Kidney (tissue), 13 donors: ENCODE measurements at regions not wholly inside any gene's neighbourhood (a gene's known extent, or its start where the extent isn't known, plus 50 kb on each side); places are given as distances from the start of the nearest gene placed in this dataset.

Source experiments
- DNase-seq, 5 donors: peaks; one replicate each; pipeline ENCODE4 v3.0.0-alpha.2; 2013 to 2020
- FAIRE-seq: peaks from 2 replicates; lab custom pipeline; 2012; peaks lifted over from hg19 to GRCh38; lab: Jason Lieb, UNC
- H3K27ac ChIP-seq, 2 donors: one replicate each; pipeline ENCODE4 v1.7.0; 2013; ENCODE audit warnings: low read depth in 2 of 2, low read length in 2 of 2, inconsistent platforms in 1 of 2
- H3K27me3 ChIP-seq: one replicate; pipeline ENCODE4 v1.7.1; 2013; ENCODE audit warnings: low read length, inconsistent platforms; ENCODE audit not compliant: control insufficient read depth, insufficient read depth
- H3K36me3 ChIP-seq, 3 donors: one replicate each; pipeline versions ENCODE4 v1.7.0 to v1.7.1; 2013; ENCODE audit warnings: low read length in 3 of 3, control low read depth in 1 of 3, inconsistent platforms in 1 of 3; ENCODE audit not compliant: insufficient read depth in 3 of 3, control insufficient read depth in 2 of 3
- H3K4me1 ChIP-seq, 3 donors: one replicate each; pipeline versions ENCODE4 v1.7.0 to v1.7.1; 2013; ENCODE audit warnings: low read length in 3 of 3, inconsistent platforms in 1 of 3, low read depth in 1 of 3; ENCODE audit not compliant: control insufficient read depth in 2 of 3, insufficient read depth in 2 of 3
- H3K4me3 ChIP-seq, 3 donors: one replicate each; pipeline versions ENCODE4 v1.7.0 to v1.8.1; 2013; ENCODE audit warnings: low read length in 3 of 3, control low read depth in 1 of 3, inconsistent platforms in 1 of 3
- H3K9ac ChIP-seq, 3 donors: one replicate each; pipeline versions ENCODE4 v1.7.0 to v1.7.1; 2013; ENCODE audit warnings: low read length in 3 of 3, control low read depth in 1 of 3, inconsistent platforms in 1 of 3
- H3K9me3 ChIP-seq, 3 donors: one replicate each; pipeline versions ENCODE4 v1.7.0 to v1.7.1; 2013; ENCODE audit warnings: low read length in 3 of 3, control low read depth in 1 of 3, inconsistent platforms in 1 of 3; ENCODE audit not compliant: control insufficient read depth in 2 of 3, insufficient read depth in 1 of 3
- CTCF ChIP-seq: IDR thresholded peaks from 3 replicates; pipeline ENCODE4 v1.5.1; 2012; ENCODE audit warnings: mild to moderate bottlenecking, moderate library complexity, borderline replicate concordance; ENCODE audit not compliant: insufficient read depth; ENCODE audit errors: extremely low read depth
- intact Hi-C: fragments of 100-400 bp; cut with DNase I; formaldehyde crosslinking; loops from one replicate; pipeline ENCODE4 v1.11.1; 2022
- donor health status: control.
- donor health status: control.
- donor health status: control.
- donor health status: control.
- donor health status: control.
- donor health status: DM: yes; HTN: yes; CAD: no.
- donor health status: Normal renal cell carcinoma (clear cell type).

GRCh38 chr2:88831071-88831791 is 139.8 kb downstream of the RPIA start:
- TF ChIP-seq CTCF: no peak
- no peak overlapping the region for H3K27ac ChIP-seq
- no peak overlapping the region for H3K4me3 ChIP-seq
- intact Hi-C loops: no loop called here
- no peaks in the 10 kb centered on the region for H3K36me3 ChIP-seq
- no peaks in the 10 kb centered on the region for H3K9me3 ChIP-seq
- FAIRE-seq (no peak), DNase-seq (no peak)
- no peaks in the 10 kb centered on the region for H3K4me1 ChIP-seq
- no peaks in the 10 kb centered on the region for H3K27me3 ChIP-seq
- no peak overlapping the region for H3K9ac ChIP-seq

GRCh38 chr2:88831792-88832248 is 140.3 kb downstream of the RPIA start:
- no peak for FAIRE-seq
- H3K36me3 ChIP-seq: no peaks in the 10 kb centered on the region
- intact Hi-C loops: no loop called here

GRCh38 chr2:88832311-88832991 is 141.0 kb downstream of the RPIA start:
- FAIRE-seq (no peak), DNase-seq (no peak)
- H3K36me3 ChIP-seq: no peaks in the 10 kb centered on the region
- no peaks in the 10 kb centered on the region for H3K27me3 ChIP-seq
- H3K27ac ChIP-seq: no peak overlapping the region
- H3K4me1 ChIP-seq: no peaks in the 10 kb centered on the region
- intact Hi-C loops: no loop called here
- H3K9me3 ChIP-seq: no peaks in the 10 kb centered on the region
- TF ChIP-seq CTCF: no peak
- H3K4me3 ChIP-seq: no peak overlapping the region
- H3K9ac ChIP-seq: no peak overlapping the region

More at GRCh38 chr2:88831792-88832248, 140.3 kb downstream of the RPIA start:
- DNase-seq: peak in 4 of 5 donors; percentile 45 to 64 (median 50)
- H3K4me1 ChIP-seq: no peaks in the 10 kb centered on the region
- H3K27me3 ChIP-seq: no peaks in the 10 kb centered on the region
- H3K27ac ChIP-seq: no peak overlapping the region
- peak; percentile 70 for TF ChIP-seq CTCF
- H3K9me3 ChIP-seq: no peaks in the 10 kb centered on the region
- H3K4me3 ChIP-seq: no peak overlapping the region
- no peak overlapping the region for H3K9ac ChIP-seq
